HFFc6 (cell line): ENCODE measurements at regions not wholly inside any gene's neighbourhood (a gene's known extent, or its start where the extent isn't known, plus 50 kb on each side); places are given as distances from the start of the nearest gene placed in this dataset.

Source experiments
- DNase-seq: peaks from one replicate; pipeline ENCODE4 v3.0.0-alpha.2; 2018
- H3K27ac Mint-ChIP-seq: 2 replicates; pipeline ENCODE4 v1.8.0; 2020; ENCODE audit warnings: mild to moderate bottlenecking, mixed read lengths
- H3K27me3 Mint-ChIP-seq: 2 replicates; pipeline ENCODE4 v1.8.0; 2021; ENCODE audit warnings: mild to moderate bottlenecking, moderate library complexity, mixed read lengths; ENCODE audit not compliant: insufficient read depth
- H3K36me3 Mint-ChIP-seq: 2 replicates; pipeline ENCODE4 v1.8.0; 2021; ENCODE audit warnings: low read depth, mixed read lengths
- H3K4me1 Mint-ChIP-seq: 2 replicates; pipeline ENCODE4 v1.8.0; 2020; ENCODE audit warnings: low read depth, mixed read lengths
- H3K4me3 Mint-ChIP-seq: 2 replicates; pipeline ENCODE4 v1.8.0; 2020; ENCODE audit warnings: mild to moderate bottlenecking, moderate library complexity, mixed read lengths
- H3K9me3 Mint-ChIP-seq: 2 replicates; pipeline ENCODE4 v1.8.0; 2020; ENCODE audit warnings: mild to moderate bottlenecking, mixed read lengths
- TF ChIP-seq, protein P1 (sequence below): fragments of 200-600 bp; sonication (generic); IDR thresholded peaks from 2 replicates; pipeline ENCODE4 v1.5.0; 2021; ENCODE audit warnings: antibody characterized with exemption, mild to moderate bottlenecking

DNA sequence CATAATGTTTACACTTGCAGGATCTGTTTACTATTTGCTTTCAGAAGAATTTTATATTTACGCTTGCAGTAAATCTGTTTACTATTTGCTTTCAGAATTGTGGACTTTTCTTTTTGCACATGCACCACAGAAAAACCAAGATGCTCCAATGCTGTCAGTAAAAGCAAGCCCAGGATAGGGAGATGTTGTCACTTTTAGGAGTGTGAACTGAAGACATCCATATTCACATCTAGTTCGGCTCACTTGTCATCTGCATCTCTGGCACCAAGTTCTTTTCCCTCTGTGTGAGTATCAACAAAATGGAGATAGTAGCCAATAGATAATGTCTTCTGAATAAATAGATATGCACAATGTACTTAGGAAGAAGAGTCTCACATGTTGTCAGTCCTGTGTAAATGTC is 109.3 kb upstream of the MXRA5 start:
- no peak overlapping the region for H3K27ac Mint-ChIP-seq
- H3K9me3 Mint-ChIP-seq, result no peaks in the 10 kb centered on the region
- H3K4me3 Mint-ChIP-seq, result no peak overlapping the region
- no peaks in the 10 kb centered on the region for H3K36me3 Mint-ChIP-seq
- TF ChIP-seq, protein P1, sequence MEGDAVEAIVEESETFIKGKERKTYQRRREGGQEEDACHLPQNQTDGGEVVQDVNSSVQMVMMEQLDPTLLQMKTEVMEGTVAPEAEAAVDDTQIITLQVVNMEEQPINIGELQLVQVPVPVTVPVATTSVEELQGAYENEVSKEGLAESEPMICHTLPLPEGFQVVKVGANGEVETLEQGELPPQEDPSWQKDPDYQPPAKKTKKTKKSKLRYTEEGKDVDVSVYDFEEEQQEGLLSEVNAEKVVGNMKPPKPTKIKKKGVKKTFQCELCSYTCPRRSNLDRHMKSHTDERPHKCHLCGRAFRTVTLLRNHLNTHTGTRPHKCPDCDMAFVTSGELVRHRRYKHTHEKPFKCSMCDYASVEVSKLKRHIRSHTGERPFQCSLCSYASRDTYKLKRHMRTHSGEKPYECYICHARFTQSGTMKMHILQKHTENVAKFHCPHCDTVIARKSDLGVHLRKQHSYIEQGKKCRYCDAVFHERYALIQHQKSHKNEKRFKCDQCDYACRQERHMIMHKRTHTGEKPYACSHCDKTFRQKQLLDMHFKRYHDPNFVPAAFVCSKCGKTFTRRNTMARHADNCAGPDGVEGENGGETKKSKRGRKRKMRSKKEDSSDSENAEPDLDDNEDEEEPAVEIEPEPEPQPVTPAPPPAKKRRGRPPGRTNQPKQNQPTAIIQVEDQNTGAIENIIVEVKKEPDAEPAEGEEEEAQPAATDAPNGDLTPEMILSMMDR, result no peak
- DNase-seq, result no peak
- peaks cover 4% of the 10 kb centered on the region; the same call in 1 of the 2 replicates for H3K27me3 Mint-ChIP-seq
- H3K4me1 Mint-ChIP-seq, result peaks cover 17% of the 10 kb centered on the region

DNA sequence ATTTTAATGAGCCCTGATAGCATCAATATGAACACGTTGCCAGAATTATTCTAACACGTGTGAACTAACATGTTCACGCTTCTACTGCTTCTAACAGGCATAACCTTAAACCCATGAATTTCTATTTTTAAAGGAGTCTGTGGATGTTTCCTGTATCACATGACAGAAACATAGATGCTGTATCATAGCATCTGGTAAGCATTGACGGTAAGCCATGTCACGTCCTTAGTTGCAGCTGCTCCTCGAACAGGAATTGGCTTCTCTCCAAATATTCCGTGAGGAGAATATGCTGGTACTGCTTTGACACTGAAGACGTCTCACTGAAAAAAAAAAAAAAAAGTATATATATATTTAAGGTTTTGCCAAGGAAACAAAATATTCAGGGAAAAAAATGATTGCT is 105.1 kb upstream of the MXRA5 start:
- Mint-ChIP-seq H3K9me3 (no peaks in the 10 kb centered on the region), H3K27ac (no peak overlapping the region)
- TF ChIP-seq, protein P1, result no peak

DNA sequence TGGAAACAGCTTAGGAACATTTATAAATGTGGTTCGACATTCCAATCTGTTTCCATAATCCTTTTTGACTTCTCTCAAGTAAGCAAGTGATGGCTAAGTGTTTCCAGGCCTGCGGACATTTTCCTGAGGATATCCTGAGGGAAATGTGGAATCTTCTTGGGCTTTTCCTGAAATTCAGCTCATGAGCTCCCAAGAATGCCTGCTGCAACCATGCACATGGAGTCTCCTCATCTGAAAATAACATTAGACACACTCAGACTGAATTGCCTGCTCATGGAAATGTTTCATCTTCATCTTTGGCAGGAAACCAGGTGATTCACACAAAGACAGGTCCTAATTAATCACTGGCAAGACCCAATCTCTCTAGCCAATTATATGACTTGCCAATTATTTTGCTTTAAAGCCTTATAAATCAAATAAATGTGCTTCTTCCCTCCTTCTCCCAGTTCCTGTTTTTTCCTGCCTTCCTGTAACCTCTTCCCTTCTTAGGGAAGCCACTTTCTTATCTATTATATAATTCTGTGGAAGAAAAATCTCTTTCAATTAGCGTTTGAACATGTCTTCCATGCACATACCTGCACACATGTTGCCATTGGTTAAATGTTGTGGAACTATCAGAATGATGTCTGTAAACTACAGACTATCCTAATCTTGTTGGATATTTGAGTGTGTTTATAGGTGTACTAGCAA is 104.6 kb upstream of the MXRA5 start:
- H3K27me3 Mint-ChIP-seq, result peaks cover 4% of the 10 kb centered on the region
- peak; percentile 50 for DNase-seq
- H3K4me3 Mint-ChIP-seq, result no peak overlapping the region
- H3K27ac Mint-ChIP-seq, result peak overlapping the region; percentile 25; the same call in 1 of the 2 replicates
- TF ChIP-seq, protein P1, result no peak
- no peaks in the 10 kb centered on the region for H3K9me3 Mint-ChIP-seq
- no peaks in the 10 kb centered on the region for H3K36me3 Mint-ChIP-seq
- peaks cover 21% of the 10 kb centered on the region for H3K4me1 Mint-ChIP-seq

More for the DNA sequence above, 105.1 kb upstream of the MXRA5 start:
- H3K27me3 Mint-ChIP-seq, result peaks cover 4% of the 10 kb centered on the region
- no peak for DNase-seq
- no peak overlapping the region for H3K4me3 Mint-ChIP-seq
- no peaks in the 10 kb centered on the region for H3K36me3 Mint-ChIP-seq
- H3K4me1 Mint-ChIP-seq, result peaks cover 21% of the 10 kb centered on the region

DNA sequence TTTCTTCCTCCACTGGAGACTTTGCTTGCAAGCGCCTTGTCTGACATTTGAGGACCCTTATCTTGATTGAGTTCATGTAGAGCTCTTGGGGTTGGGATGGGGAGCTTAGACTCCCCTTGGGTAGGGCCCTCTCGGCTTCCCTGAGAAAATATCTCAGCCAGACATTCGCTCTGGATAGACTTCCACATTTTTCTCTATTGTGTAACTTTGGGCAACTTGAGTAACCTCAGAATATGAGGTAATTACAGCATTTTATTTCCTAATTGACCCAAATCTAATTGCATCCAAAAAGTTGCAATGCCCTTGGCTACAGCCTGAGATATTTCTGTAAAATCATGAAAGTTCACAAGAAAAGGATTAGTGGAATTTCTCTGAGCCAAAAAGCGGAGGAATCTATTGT is 102.8 kb upstream of the MXRA5 start:
- no peak overlapping the region for H3K27ac Mint-ChIP-seq
- H3K4me3 Mint-ChIP-seq, result no peak overlapping the region
- H3K9me3 Mint-ChIP-seq, result no peaks in the 10 kb centered on the region
- peaks cover 4% of the 10 kb centered on the region for H3K27me3 Mint-ChIP-seq
- peaks cover 21% of the 10 kb centered on the region for H3K4me1 Mint-ChIP-seq
- TF ChIP-seq, protein P1, result no peak
- H3K36me3 Mint-ChIP-seq, result no peaks in the 10 kb centered on the region
- no peak for DNase-seq

DNA sequence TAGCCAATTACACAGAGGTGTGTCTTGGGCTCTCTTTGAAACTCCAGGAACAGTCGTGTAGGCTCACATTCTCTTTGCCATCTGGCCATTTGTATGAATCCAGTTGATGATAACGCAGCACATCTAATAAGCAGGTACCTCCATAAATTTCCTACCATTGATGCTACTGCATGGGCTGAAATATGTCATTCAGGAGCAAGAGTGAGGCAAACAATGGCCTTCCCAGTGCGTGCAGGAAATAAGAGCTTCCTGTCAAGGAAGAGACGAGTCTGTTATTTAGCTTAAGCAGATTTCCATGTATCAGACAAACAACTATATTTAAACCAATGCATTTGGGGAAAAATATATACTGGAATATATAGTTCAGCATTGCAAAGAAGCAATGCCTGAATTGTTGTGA is 102.1 kb upstream of the MXRA5 start:
- Mint-ChIP-seq H3K27ac (no peak overlapping the region), H3K4me3 (no peak overlapping the region), H3K27me3 (peaks cover 4% of the 10 kb centered on the region), H3K4me1 (peaks cover 21% of the 10 kb centered on the region), H3K9me3 (no peaks in the 10 kb centered on the region), H3K36me3 (no peaks in the 10 kb centered on the region)
- no peak for DNase-seq
- TF ChIP-seq, protein P1, result no peak
